ENCODE measurements at regions not wholly inside any gene's neighbourhood (a gene's known extent, or its start where the extent isn't known, plus 50 kb on each side); places are given as distances from the start of the nearest gene placed in this dataset.

GRCh38 chr3:113064183-113064582 lies 73.4 kb downstream of the GTPBP8 start:
- no peak overlapping the region for H3K9ac ChIP-seq
- TF ChIP-seq Cebpa-rat (IDR thresholded peaks at IDR 0.05) = no peak

GRCh38 chr3:113065336-113065735 lies 74.6 kb downstream of the GTPBP8 start:
- Histone ChIP-seq H3K4me2 (no peak overlapping the region), H3K27me3 (no peaks in the 10 kb centered on the region), H4K20me1 (no peaks in the 10 kb centered on the region), H3K9ac (no peak overlapping the region), H3K9me3 (replicated peaks in 1 of 11) (peaks cover 0 to 13% (median 0%) of the 10 kb centered on the region in 11 experiments; a peak in 1 of 22 replicates), H3K27ac (no peak overlapping the region), H3K4me3 (no peak overlapping the region), H3K4me1 (no peaks in the 10 kb centered on the region), H3K36me3 (peaks cover 0 to 21% (median 0%) of the 10 kb centered on the region in 11 experiments; a peak in 4 of 22 replicates)
- no peak for TF ChIP-seq Cebpa-rat (IDR thresholded peaks at IDR 0.05)

More at GRCh38 chr3:113064183-113064582, 73.4 kb downstream of the GTPBP8 start:
- Histone ChIP-seq H4K20me1 (no peaks in the 10 kb centered on the region), H3K4me3 (no peak overlapping the region), H3K36me3 (peaks cover 0 to 21% (median 0%) of the 10 kb centered on the region in 11 experiments; a peak in 4 of 22 replicates), H3K9me3 (replicated peaks in 1 of 11) (peaks cover 0 to 13% (median 0%) of the 10 kb centered on the region in 11 experiments; a peak in 1 of 22 replicates), H3K4me2 (no peak overlapping the region), H3K4me1 (no peaks in the 10 kb centered on the region), H3K27me3 (no peaks in the 10 kb centered on the region), H3K27ac (no peak overlapping the region)

GRCh38 chr3:113070072-113070640 lies 79.4 kb downstream of the GTPBP8 start:
- Histone ChIP-seq H3K27me3 (no peaks in the 10 kb centered on the region), H3K9ac (no peak overlapping the region), H3K27ac (no peak overlapping the region), H3K4me3 (no peak overlapping the region), H4K20me1 (no peaks in the 10 kb centered on the region), H3K4me1 (no peaks in the 10 kb centered on the region), H3K4me2 (no peak overlapping the region), H3K36me3 (peaks cover 0 to 2% (median 0%) of the 10 kb centered on the region in 11 experiments; a peak in 1 of 22 replicates), H3K9me3 (replicated peaks in 1 of 11) (peaks cover 0 to 13% (median 0%) of the 10 kb centered on the region in 11 experiments; a peak in 1 of 22 replicates)
- TF ChIP-seq Cebpa-rat (IDR thresholded peaks at IDR 0.05) = no peak

- no peaks in the 10 kb centered on the region for H4K20me1 ChIP-seq
- H3K9me3 ChIP-seq (replicated peaks in 1 of 11) = peaks cover 0 to 11% (median 0%) of the 10 kb centered on the region in 11 experiments; a peak in 1 of 22 replicates
- H3K36me3 ChIP-seq = no peaks in the 10 kb centered on the region
- no peak overlapping the region for H3K27ac ChIP-seq
- no peak overlapping the region for H3K9ac ChIP-seq
- H3K4me2 ChIP-seq = no peak overlapping the region
- TF ChIP-seq Cebpa-rat (IDR thresholded peaks at IDR 0.05) = no peak
- no peaks in the 10 kb centered on the region for H3K4me1 ChIP-seq
- H3K4me3 ChIP-seq = no peak overlapping the region
- H3K27me3 ChIP-seq = no peaks in the 10 kb centered on the region
Measured at GRCh38 chr3:113070681-113071113, 79.9 kb downstream of the GTPBP8 start.

- Histone ChIP-seq H3K27me3 (no peaks in the 10 kb centered on the region), H3K36me3 (no peaks in the 10 kb centered on the region), H3K4me1 (no peaks in the 10 kb centered on the region), H3K9me3 (replicated peaks in 1 of 11) (no peaks in the 10 kb centered on the region), H3K9ac (no peak overlapping the region), H4K20me1 (no peaks in the 10 kb centered on the region), H3K4me2 (no peak overlapping the region), H3K27ac (no peak overlapping the region), H3K4me3 (no peak overlapping the region)
- TF ChIP-seq Cebpa-rat (IDR thresholded peaks at IDR 0.05) = no peak
Measured at GRCh38 chr3:113075588-113075987, 84.8 kb downstream of the GTPBP8 start.

- H3K9me3 ChIP-seq (replicated peaks in 1 of 11) = no peaks in the 10 kb centered on the region
- no peaks in the 10 kb centered on the region for H3K27me3 ChIP-seq
- no peak overlapping the region for H3K27ac ChIP-seq
- peaks cover 0 to 6% (median 3%) of the 10 kb centered on the region in 10 experiments; a peak in 12 of 20 replicates for H3K4me1 ChIP-seq
- no peak overlapping the region for H3K9ac ChIP-seq
- no peak for TF ChIP-seq Cebpa-rat (IDR thresholded peaks at IDR 0.05)
- H3K4me2 ChIP-seq = no peak overlapping the region
- no peaks in the 10 kb centered on the region for H4K20me1 ChIP-seq
- no peak overlapping the region for H3K4me3 ChIP-seq
- H3K36me3 ChIP-seq = no peaks in the 10 kb centered on the region
Measured at GRCh38 chr3:113079218-113079961, 88.6 kb downstream of the GTPBP8 start.

- Histone ChIP-seq H3K27me3 (no peaks in the 10 kb centered on the region), H3K27ac (no peak overlapping the region), H3K4me2 (peak overlapping the region; percentile 24 to 65 (median 37); a peak in 19 of 22 replicates), H3K4me3 (no peak overlapping the region), H3K9ac (no peak overlapping the region), H3K36me3 (no peaks in the 10 kb centered on the region), H4K20me1 (no peaks in the 10 kb centered on the region), H3K9me3 (replicated peaks in 1 of 11) (no peaks in the 10 kb centered on the region), H3K4me1 (peaks cover 7 to 18% (median 13%) of the 10 kb centered on the region in 10 experiments)
- no peak for TF ChIP-seq Cebpa-rat (IDR thresholded peaks at IDR 0.05)
Measured at GRCh38 chr3:113084777-113085176, 94.0 kb downstream of the GTPBP8 start.

- Histone ChIP-seq H4K20me1 (no peaks in the 10 kb centered on the region), H3K4me2 (no peak overlapping the region), H3K4me1 (peaks cover 7 to 18% (median 13%) of the 10 kb centered on the region in 10 experiments), H3K9me3 (replicated peaks in 1 of 11) (no peaks in the 10 kb centered on the region), H3K27ac (no peak overlapping the region), H3K36me3 (no peaks in the 10 kb centered on the region), H3K9ac (no peak overlapping the region), H3K4me3 (no peak overlapping the region), H3K27me3 (no peaks in the 10 kb centered on the region)
- no peak for TF ChIP-seq Cebpa-rat (IDR thresholded peaks at IDR 0.05)
Measured at GRCh38 chr3:113086560-113087461, 96.0 kb downstream of the GTPBP8 start.

GRCh38 chr3:113088616-113089015 lies 97.8 kb downstream of the GTPBP8 start:
- Histone ChIP-seq H3K4me2 (no peak overlapping the region), H3K36me3 (no peaks in the 10 kb centered on the region), H3K27ac (no peak overlapping the region), H3K9me3 (replicated peaks in 1 of 11) (no peaks in the 10 kb centered on the region), H3K4me1 (peaks cover 7 to 18% (median 13%) of the 10 kb centered on the region in 10 experiments), H3K27me3 (no peaks in the 10 kb centered on the region), H4K20me1 (no peaks in the 10 kb centered on the region), H3K9ac (no peak overlapping the region), H3K4me3 (no peak overlapping the region)
- TF ChIP-seq Cebpa-rat (IDR thresholded peaks at IDR 0.05) = no peak

Measured in BLaER1 treated with 17β-estradiol and CSF1 and Interleukin-3, amounts not matched to agents 10 nM and 100 nM (cell line).